WTC11 (cell line): ENCODE measurements at regions not wholly inside any gene's neighbourhood (a gene's known extent, or its start where the extent isn't known, plus 50 kb on each side); places are given as distances from the start of the nearest gene placed in this dataset.

Experiments
- CREM ChIP-seq: sonication (generic); formaldehyde crosslinking; IDR thresholded peaks from 2 replicates; pipeline ENCODE4 v1.8.1; 2022; ENCODE audit warnings: mild to moderate bottlenecking, missing genetic modification reagents, moderate library complexity
- NR3C1 ChIP-seq: sonication (generic); formaldehyde crosslinking; conservative IDR thresholded peaks from 2 replicates; pipeline ENCODE4 v1.8.1; 2023; ENCODE audit warnings: low read depth, mild to moderate bottlenecking, missing genetic modification reagents
- TF ChIP-seq, protein P1 (sequence below): sonication (generic); formaldehyde crosslinking; IDR thresholded peaks from 2 replicates; pipeline ENCODE4 v1.8.1; 2022; ENCODE audit warnings: low read depth, missing genetic modification reagents, borderline replicate concordance
- TF ChIP-seq, protein P2 (sequence below): fragments of 200-600 bp; IDR thresholded peaks from 2 replicates; pipeline ENCODE4 v1.8.0; 2022; ENCODE audit warnings: antibody characterized with exemption
- TF ChIP-seq, protein P3 (sequence below): sonication (generic); formaldehyde crosslinking; IDR thresholded peaks from 2 replicates; pipeline ENCODE4 v1.8.0; 2022; ENCODE audit warnings: mild to moderate bottlenecking, missing genetic modification reagents

DNA sequence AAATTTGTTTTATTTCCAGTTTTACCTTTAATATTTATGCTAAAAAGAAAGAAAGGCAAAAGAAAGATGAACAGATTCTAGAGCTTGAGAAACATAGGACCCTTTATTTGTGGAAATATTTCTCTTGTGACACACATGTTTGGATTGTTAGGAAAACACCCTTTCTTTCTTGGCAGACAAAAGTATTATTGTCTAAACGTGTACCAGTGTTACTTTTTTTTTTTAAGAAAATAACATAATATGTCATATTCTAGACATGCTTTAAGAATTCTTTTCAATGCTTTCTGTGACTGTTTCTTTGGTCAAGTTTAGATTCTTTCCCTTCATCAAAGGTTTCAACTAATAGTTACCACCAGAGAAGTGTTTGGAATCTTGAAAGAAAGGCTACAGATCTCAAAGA, 183.4 kb upstream of the CNR1 start:
- TF ChIP-seq, protein P1, sequence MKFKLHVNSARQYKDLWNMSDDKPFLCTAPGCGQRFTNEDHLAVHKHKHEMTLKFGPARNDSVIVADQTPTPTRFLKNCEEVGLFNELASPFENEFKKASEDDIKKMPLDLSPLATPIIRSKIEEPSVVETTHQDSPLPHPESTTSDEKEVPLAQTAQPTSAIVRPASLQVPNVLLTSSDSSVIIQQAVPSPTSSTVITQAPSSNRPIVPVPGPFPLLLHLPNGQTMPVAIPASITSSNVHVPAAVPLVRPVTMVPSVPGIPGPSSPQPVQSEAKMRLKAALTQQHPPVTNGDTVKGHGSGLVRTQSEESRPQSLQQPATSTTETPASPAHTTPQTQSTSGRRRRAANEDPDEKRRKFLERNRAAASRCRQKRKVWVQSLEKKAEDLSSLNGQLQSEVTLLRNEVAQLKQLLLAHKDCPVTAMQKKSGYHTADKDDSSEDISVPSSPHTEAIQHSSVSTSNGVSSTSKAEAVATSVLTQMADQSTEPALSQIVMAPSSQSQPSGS (CRISPR knock-in tag): no peak
- TF ChIP-seq, protein P2, sequence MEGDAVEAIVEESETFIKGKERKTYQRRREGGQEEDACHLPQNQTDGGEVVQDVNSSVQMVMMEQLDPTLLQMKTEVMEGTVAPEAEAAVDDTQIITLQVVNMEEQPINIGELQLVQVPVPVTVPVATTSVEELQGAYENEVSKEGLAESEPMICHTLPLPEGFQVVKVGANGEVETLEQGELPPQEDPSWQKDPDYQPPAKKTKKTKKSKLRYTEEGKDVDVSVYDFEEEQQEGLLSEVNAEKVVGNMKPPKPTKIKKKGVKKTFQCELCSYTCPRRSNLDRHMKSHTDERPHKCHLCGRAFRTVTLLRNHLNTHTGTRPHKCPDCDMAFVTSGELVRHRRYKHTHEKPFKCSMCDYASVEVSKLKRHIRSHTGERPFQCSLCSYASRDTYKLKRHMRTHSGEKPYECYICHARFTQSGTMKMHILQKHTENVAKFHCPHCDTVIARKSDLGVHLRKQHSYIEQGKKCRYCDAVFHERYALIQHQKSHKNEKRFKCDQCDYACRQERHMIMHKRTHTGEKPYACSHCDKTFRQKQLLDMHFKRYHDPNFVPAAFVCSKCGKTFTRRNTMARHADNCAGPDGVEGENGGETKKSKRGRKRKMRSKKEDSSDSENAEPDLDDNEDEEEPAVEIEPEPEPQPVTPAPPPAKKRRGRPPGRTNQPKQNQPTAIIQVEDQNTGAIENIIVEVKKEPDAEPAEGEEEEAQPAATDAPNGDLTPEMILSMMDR: no peak
- TF ChIP-seq, protein P3, sequence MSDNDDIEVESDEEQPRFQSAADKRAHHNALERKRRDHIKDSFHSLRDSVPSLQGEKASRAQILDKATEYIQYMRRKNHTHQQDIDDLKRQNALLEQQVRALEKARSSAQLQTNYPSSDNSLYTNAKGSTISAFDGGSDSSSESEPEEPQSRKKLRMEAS: no peak
- TF ChIP-seq NR3C1: no peak
- TF ChIP-seq CREM (CRISPR knock-in tag): no peak
